Psoas muscle (tissue), 7 donors: ENCODE measurements at regions not wholly inside any gene's neighbourhood (a gene's known extent, or its start where the extent isn't known, plus 50 kb on each side); places are given as distances from the start of the nearest gene placed in this dataset.
"Not testable (repeated sequence)": the region's sequence is repeated elsewhere in the genome, so short reads cannot be mapped to it uniquely, and the experiment has no call there.

Experiments used
- ATAC-seq, 4 donors: fragments of 200-7000 bp; cut with Tn5 transposase; one replicate each; pipeline ENCODE4 v1.9.1; 2020; ENCODE audit warnings: moderate library complexity in 3 of 4, mild to moderate bottlenecking in 2 of 4
- DNase-seq, 2 donors: peaks; one replicate each; pipeline ENCODE4 v3.0.0-alpha.2; 2020
- H3K27ac ChIP-seq: fragments of 200-600 bp; one replicate; pipeline ENCODE4 v1.8.0; 2022
- H3K27me3 ChIP-seq, 3 donors: fragments of 200-600 bp in 1 of 3; one replicate each; pipeline versions ENCODE4 v1.6.1 to v1.8.0; 2013 to 2022; ENCODE audit warnings: low read length in 2 of 3, mild to moderate bottlenecking in 2 of 3, moderate library complexity in 1 of 3; ENCODE audit not compliant: insufficient read depth in 3 of 3
- H3K36me3 ChIP-seq, 2 donors: fragments of 200-600 bp in 1 of 2; one replicate each; pipeline versions ENCODE4 v1.6.1 to v1.8.0; 2013 to 2022; ENCODE audit warnings: low read depth in 1 of 2, mild to moderate bottlenecking in 1 of 2, moderate library complexity in 1 of 2; ENCODE audit not compliant: insufficient read depth in 1 of 2
- H3K4me1 ChIP-seq: fragments of 200-600 bp; one replicate; pipeline ENCODE4 v1.8.0; 2022
- H3K4me3 ChIP-seq: fragments of 200-600 bp; one replicate; pipeline ENCODE4 v1.8.0; 2022; ENCODE audit warnings: mild to moderate bottlenecking
- H3K9me3 ChIP-seq: fragments of 200-600 bp; one replicate; pipeline ENCODE4 v1.8.0; 2022
- CTCF ChIP-seq: fragments of 200-600 bp; IDR thresholded peaks from one replicate; pipeline ENCODE4 v1.8.0; 2022; ENCODE audit warnings: antibody characterized with exemption
- WGBS, 3 donors: extraction: QIAGEN DNeasy Blood & Tissue Kit; methylation state at CpG; one replicate each; pipeline versions ENCODE4 v1.1.6 to v1.1.7; 2013; 5-methylcytosine and 5-hydroxymethylcytosine counted together
- intact Hi-C, 2 donors: fragments of 100-400 bp; cut with DNase I; formaldehyde crosslinking; loops; one replicate each; pipeline versions ENCODE4 v1.11.0 to v1.14.2; 2022
- donor health status: healthy with polysubstance abuse.
- donor health status: DM: no; HTN: no; CAD: no; lungs with moderate emphysema.
- donor health status: Bipolar disorder and iron deficiency.
- donor health status: healthy.
- donor health status: DM: yes; HTN: yes; CAD: no.
- donor health status: DM: no; HTN: no; CAD: no.
- donor health status: DM: yes; HTN: yes; CAD: no.

GRCh38 chr14:27634056-27634970 lies 1036.5 kb upstream of the NOVA1 start:
- Histone ChIP-seq H3K4me3 (no peak overlapping the region), H3K4me1 (no peaks in the 10 kb centered on the region), H3K27me3 (no peaks in the 10 kb centered on the region), H3K27ac (no peak overlapping the region), H3K36me3 (no peaks in the 10 kb centered on the region), H3K9me3 (no peaks in the 10 kb centered on the region)
- intact Hi-C loops = no loop called here
- TF ChIP-seq CTCF = no peak
- DNase-seq (no peak), ATAC-seq (no peak)
- WGBS, 3 donors = 78 to 82% (median 81%) methylated on average over 15 of the region's 15 CpGs

GRCh38 chr14:27640688-27641087 lies 1042.9 kb upstream of the NOVA1 start:
- ATAC-seq, intact Hi-C loops, H3K27ac ChIP-seq, H3K4me3 ChIP-seq, DNase-seq, H3K4me1 ChIP-seq, H3K36me3 ChIP-seq, H3K27me3 ChIP-seq, H3K9me3 ChIP-seq: not testable (repeated sequence)
- WGBS, 3 donors = 95 to 100% (median 98%) methylated on average over 1 of the region's 1 CpG

GRCh38 chr14:27642251-27642866 lies 1044.5 kb upstream of the NOVA1 start:
- H3K4me3 ChIP-seq = no peak overlapping the region
- no peak for ATAC-seq
- no peak for DNase-seq
- no peak overlapping the region for H3K27ac ChIP-seq
- WGBS, 3 donors = 93 to 100% (median 95%) methylated on average over 1 of the region's 1 CpG
- no peaks in the 10 kb centered on the region for H3K9me3 ChIP-seq
- intact Hi-C loops = no loop called here
- H3K36me3 ChIP-seq = no peaks in the 10 kb centered on the region
- H3K4me1 ChIP-seq = no peaks in the 10 kb centered on the region
- TF ChIP-seq CTCF = no peak
- H3K27me3 ChIP-seq = no peaks in the 10 kb centered on the region

- WGBS, 3 donors = 51 to 58% (median 56%) methylated on average over 1 of the region's 1 CpG
- no peak for TF ChIP-seq CTCF
- intact Hi-C loops = no loop called here
- Histone ChIP-seq H3K4me1 (no peaks in the 10 kb centered on the region), H3K4me3 (no peak overlapping the region), H3K36me3 (no peaks in the 10 kb centered on the region), H3K27me3 (no peaks in the 10 kb centered on the region), H3K9me3 (peaks cover 4% of the 10 kb centered on the region), H3K27ac (no peak overlapping the region)
- no peak for DNase-seq
- ATAC-seq = no peak
These were observed 1062.8 kb upstream of the NOVA1 start for GRCh38 chr14:27660683-27661082.

GRCh38 chr14:27668531-27668930 lies 1070.7 kb upstream of the NOVA1 start:
- Histone ChIP-seq H3K27ac (no peak overlapping the region), H3K4me1 (no peaks in the 10 kb centered on the region), H3K9me3 (no peaks in the 10 kb centered on the region), H3K27me3 (no peaks in the 10 kb centered on the region), H3K36me3 (no peaks in the 10 kb centered on the region), H3K4me3 (no peak overlapping the region)
- TF ChIP-seq CTCF = no peak
- DNase-seq = no peak
- ATAC-seq = no peak
- intact Hi-C loops = no loop called here
